ENCODE measurements at regions not wholly inside any gene's neighbourhood (a gene's known extent, or its start where the extent isn't known, plus 50 kb on each side); places are given as distances from the start of the nearest gene placed in this dataset.

- Histone ChIP-seq H3K27ac (no peak overlapping the region), H3K27me3 (no peaks in the 10 kb centered on the region), H3K36me3 (no peaks in the 10 kb centered on the region), H3K4me3 (no peak overlapping the region), H3K4me1 (peaks cover 9% of the 10 kb centered on the region), H3K9me3 (no peaks in the 10 kb centered on the region)
- TF ChIP-seq CTCF (IDR thresholded peaks at IDR 0.05), result no peak
- intact Hi-C loops (cut with DNase I), result no loop called here
- ATAC-seq (no peak), DNase-seq (no peak)
These were observed 191.7 kb downstream of the TMX1 start for GRCh38 chr14:51431741-51432140.

- ATAC-seq (no peak), DNase-seq (no peak)
- Histone ChIP-seq H3K27me3 (no peaks in the 10 kb centered on the region), H3K4me1 (peaks cover 9% of the 10 kb centered on the region), H3K4me3 (no peak overlapping the region), H3K9me3 (no peaks in the 10 kb centered on the region), H3K27ac (no peak overlapping the region), H3K36me3 (no peaks in the 10 kb centered on the region)
- TF ChIP-seq CTCF (IDR thresholded peaks at IDR 0.05), result no peak
- intact Hi-C loops (cut with DNase I), result no loop called here
These were observed 192.4 kb downstream of the TMX1 start for GRCh38 chr14:51432302-51432948.

GRCh38 chr14:51436630-51437029, 196.6 kb downstream of the TMX1 start:
- no peak for DNase-seq
- H3K36me3 ChIP-seq, result no peaks in the 10 kb centered on the region
- H3K27ac ChIP-seq, result no peak overlapping the region
- H3K4me3 ChIP-seq, result no peak overlapping the region
- H3K9me3 ChIP-seq, result no peaks in the 10 kb centered on the region
- ATAC-seq, result no peak
- no peaks in the 10 kb centered on the region for H3K27me3 ChIP-seq
- no peak for TF ChIP-seq CTCF (IDR thresholded peaks at IDR 0.05)
- no peaks in the 10 kb centered on the region for H3K4me1 ChIP-seq
- intact Hi-C loops (cut with DNase I), result no loop called here

GRCh38 chr14:51439896-51440295, 199.8 kb downstream of the TMX1 start:
- DNase-seq, result no peak
- Histone ChIP-seq H3K4me3 (no peak overlapping the region), H3K9me3 (no peaks in the 10 kb centered on the region), H3K27ac (no peak overlapping the region), H3K27me3 (no peaks in the 10 kb centered on the region), H3K4me1 (peaks cover 4% of the 10 kb centered on the region), H3K36me3 (no peaks in the 10 kb centered on the region)
- intact Hi-C loops (cut with DNase I), result no loop called here
- ATAC-seq, result no peak
- TF ChIP-seq CTCF (IDR thresholded peaks at IDR 0.05), result no peak

GRCh38 chr14:51441001-51441400, 201.0 kb downstream of the TMX1 start:
- no peaks in the 10 kb centered on the region for H3K27me3 ChIP-seq
- H3K27ac ChIP-seq, result no peak overlapping the region
- ATAC-seq (no peak), DNase-seq (no peak)
- TF ChIP-seq CTCF (IDR thresholded peaks at IDR 0.05), result no peak
- H3K9me3 ChIP-seq, result no peaks in the 10 kb centered on the region
- H3K4me3 ChIP-seq, result no peak overlapping the region
- intact Hi-C loops (cut with DNase I), result no loop called here
- H3K36me3 ChIP-seq, result no peaks in the 10 kb centered on the region
- H3K4me1 ChIP-seq, result peaks cover 4% of the 10 kb centered on the region
